ENCODE measurements at regions not wholly inside any gene's neighbourhood (a gene's known extent, or its start where the extent isn't known, plus 50 kb on each side); places are given as distances from the start of the nearest gene placed in this dataset.
"Not testable (repeated sequence)": the region's sequence is repeated elsewhere in the genome, so short reads cannot be mapped to it uniquely, and the experiment has no call there.

GRCh38 chr11:115643549-115644270 lies 139.5 kb upstream of the CADM1 start:
- Histone ChIP-seq H3K27ac (ENCODE audit: low read length) (no peak overlapping the region), H3K9ac (ENCODE audit: low read length) (no peak overlapping the region), H3K4me3 (ENCODE audit: low read length) (no peak overlapping the region), H3K4me1 (ENCODE audit: low read length) (no peaks in the 10 kb centered on the region; the same call in 1 of the 2 replicates), H3K27me3 (ENCODE audit: low read depth, low read length) (peaks cover 46% of the 10 kb centered on the region), H4K20me1 (ENCODE audit: insufficient read depth, low read length) (no peaks in the 10 kb centered on the region), H3K36me3 (replicated peaks; ENCODE audit: low read depth, low read length) (no peaks in the 10 kb centered on the region), H3K79me2 (ENCODE audit: low read length) (no peaks in the 10 kb centered on the region), H2AFZ (ENCODE audit: low read depth, low read length) (no peak overlapping the region), H3K9me3 (ENCODE audit: insufficient read depth, low read length) (no peaks in the 10 kb centered on the region), H3K4me2 (ENCODE audit: low read length) (no peak overlapping the region)
- TF ChIP-seq CTCF (IDR thresholded peaks at IDR 0.05; ENCODE audit: low read depth, low read length) (no peak), EZH2phosphoT487 (IDR thresholded peaks at IDR 0.05; ENCODE audit: low read depth) (no peak)

- no peaks in the 10 kb centered on the region for H3K79me2 ChIP-seq (ENCODE audit: low read length)
- no peaks in the 10 kb centered on the region for H3K9me3 ChIP-seq (ENCODE audit: insufficient read depth, low read length)
- H3K27ac ChIP-seq (ENCODE audit: low read length), result no peak overlapping the region
- TF ChIP-seq CTCF (IDR thresholded peaks at IDR 0.05; ENCODE audit: low read depth, low read length) (no peak), EZH2phosphoT487 (IDR thresholded peaks at IDR 0.05; ENCODE audit: low read depth) (no peak)
- no peaks in the 10 kb centered on the region for H3K36me3 ChIP-seq (replicated peaks; ENCODE audit: low read depth, low read length)
- H3K9ac ChIP-seq (ENCODE audit: low read length), result no peak overlapping the region
- H3K4me3 ChIP-seq (ENCODE audit: low read length), result no peak overlapping the region
- H4K20me1 ChIP-seq (ENCODE audit: insufficient read depth, low read length), result no peaks in the 10 kb centered on the region
- no peak overlapping the region for H3K4me2 ChIP-seq (ENCODE audit: low read length)
- H3K4me1 ChIP-seq (ENCODE audit: low read length), result no peaks in the 10 kb centered on the region; the same call in 1 of the 2 replicates
- H3K27me3 ChIP-seq (ENCODE audit: low read depth, low read length), result peaks cover 57% of the 10 kb centered on the region
- no peak overlapping the region for H2AFZ ChIP-seq (ENCODE audit: low read depth, low read length)
Observed at GRCh38 chr11:115642660-115643059, 138.4 kb upstream of the CADM1 start.

GRCh38 chr11:115637599-115638241 lies 133.5 kb upstream of the CADM1 start:
- H3K4me3 ChIP-seq (ENCODE audit: low read length), result no peak overlapping the region
- TF ChIP-seq EZH2phosphoT487 (IDR thresholded peaks at IDR 0.05; ENCODE audit: low read depth), result no peak
- TF ChIP-seq CTCF (IDR thresholded peaks at IDR 0.05; ENCODE audit: low read depth, low read length), result no peak

GRCh38 chr11:115636753-115637527 lies 132.7 kb upstream of the CADM1 start:
- Histone ChIP-seq H3K79me2 (ENCODE audit: low read length) (no peaks in the 10 kb centered on the region), H3K27ac (ENCODE audit: low read length) (no peak overlapping the region), H4K20me1 (ENCODE audit: insufficient read depth, low read length) (no peaks in the 10 kb centered on the region), H2AFZ (ENCODE audit: low read depth, low read length) (no peak overlapping the region), H3K4me1 (ENCODE audit: low read length) (no peaks in the 10 kb centered on the region; the same call in 1 of the 2 replicates), H3K36me3 (replicated peaks; ENCODE audit: low read depth, low read length) (no peaks in the 10 kb centered on the region), H3K27me3 (ENCODE audit: low read depth, low read length) (peaks cover 35% of the 10 kb centered on the region), H3K9me3 (ENCODE audit: insufficient read depth, low read length) (no peaks in the 10 kb centered on the region), H3K4me2 (ENCODE audit: low read length) (no peak overlapping the region), H3K4me3 (ENCODE audit: low read length) (no peak overlapping the region), H3K9ac (ENCODE audit: low read length) (no peak overlapping the region)
- TF ChIP-seq EZH2phosphoT487 (IDR thresholded peaks at IDR 0.05; ENCODE audit: low read depth) (no peak), CTCF (IDR thresholded peaks at IDR 0.05; ENCODE audit: low read depth, low read length) (no peak)

More at GRCh38 chr11:115637599-115638241, 133.5 kb upstream of the CADM1 start:
- Histone ChIP-seq H3K4me1 (ENCODE audit: low read length) (no peaks in the 10 kb centered on the region; the same call in 1 of the 2 replicates), H3K9ac (ENCODE audit: low read length) (no peak overlapping the region), H3K27me3 (ENCODE audit: low read depth, low read length) (peaks cover 35% of the 10 kb centered on the region), H4K20me1 (ENCODE audit: insufficient read depth, low read length) (no peaks in the 10 kb centered on the region), H3K4me2 (ENCODE audit: low read length) (no peak overlapping the region), H3K27ac (ENCODE audit: low read length) (no peak overlapping the region), H3K36me3 (replicated peaks; ENCODE audit: low read depth, low read length) (no peaks in the 10 kb centered on the region), H3K79me2 (ENCODE audit: low read length) (no peaks in the 10 kb centered on the region), H3K9me3 (ENCODE audit: insufficient read depth, low read length) (no peaks in the 10 kb centered on the region), H2AFZ (ENCODE audit: low read depth, low read length) (no peak overlapping the region)

- H3K4me3 ChIP-seq (ENCODE audit: low read length); H3K79me2 ChIP-seq (ENCODE audit: low read length); H3K4me1 ChIP-seq (ENCODE audit: low read length); H3K9ac ChIP-seq (ENCODE audit: low read length); H3K9me3 ChIP-seq (ENCODE audit: insufficient read depth, low read length); H3K27ac ChIP-seq (ENCODE audit: low read length); H3K4me2 ChIP-seq (ENCODE audit: low read length); H4K20me1 ChIP-seq (ENCODE audit: insufficient read depth, low read length); H3K36me3 ChIP-seq (replicated peaks; ENCODE audit: low read depth, low read length); H2AFZ ChIP-seq (ENCODE audit: low read depth, low read length): not testable (repeated sequence)
- peaks cover 19% of the 10 kb centered on the region for H3K27me3 ChIP-seq (ENCODE audit: low read depth, low read length)
Observed at GRCh38 chr11:115633977-115634376, 129.8 kb upstream of the CADM1 start.

All from OCI-LY3 (cell line).